ENCODE measurements at regions not wholly inside any gene's neighbourhood (a gene's known extent, or its start where the extent isn't known, plus 50 kb on each side); places are given as distances from the start of the nearest gene placed in this dataset.

DNA sequence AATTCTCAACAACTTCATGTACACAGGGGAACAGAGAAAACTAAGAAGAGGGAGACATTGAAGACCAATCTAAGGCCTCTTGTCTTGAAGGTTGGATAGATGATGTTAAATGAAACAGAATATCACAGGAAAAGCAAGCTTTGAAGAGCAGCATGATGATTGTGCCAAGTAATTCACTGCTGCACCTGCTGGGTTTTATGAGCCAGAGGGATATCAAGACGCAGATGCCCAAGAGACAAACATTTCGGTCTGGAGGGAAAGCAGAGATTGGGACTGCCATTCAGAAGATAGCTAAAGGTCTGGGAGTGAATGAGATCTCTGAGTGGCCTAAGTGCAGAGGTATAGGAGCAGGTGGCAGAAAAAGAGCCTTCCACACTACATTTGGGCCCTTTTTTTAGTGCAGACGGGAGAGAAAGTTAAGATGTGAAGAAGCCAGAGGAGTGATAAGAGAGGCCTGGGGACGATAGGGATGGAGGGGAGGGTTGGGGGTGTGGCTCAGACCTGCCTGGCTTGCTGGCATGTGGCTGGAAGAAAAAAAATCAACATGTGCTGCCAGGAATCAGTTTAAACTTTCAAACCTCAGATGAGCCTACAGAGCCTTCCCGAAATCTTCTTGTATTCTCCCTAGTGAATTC, 200.6 kb downstream of the AEBP2 start:
- TF ChIP-seq, protein P1, sequence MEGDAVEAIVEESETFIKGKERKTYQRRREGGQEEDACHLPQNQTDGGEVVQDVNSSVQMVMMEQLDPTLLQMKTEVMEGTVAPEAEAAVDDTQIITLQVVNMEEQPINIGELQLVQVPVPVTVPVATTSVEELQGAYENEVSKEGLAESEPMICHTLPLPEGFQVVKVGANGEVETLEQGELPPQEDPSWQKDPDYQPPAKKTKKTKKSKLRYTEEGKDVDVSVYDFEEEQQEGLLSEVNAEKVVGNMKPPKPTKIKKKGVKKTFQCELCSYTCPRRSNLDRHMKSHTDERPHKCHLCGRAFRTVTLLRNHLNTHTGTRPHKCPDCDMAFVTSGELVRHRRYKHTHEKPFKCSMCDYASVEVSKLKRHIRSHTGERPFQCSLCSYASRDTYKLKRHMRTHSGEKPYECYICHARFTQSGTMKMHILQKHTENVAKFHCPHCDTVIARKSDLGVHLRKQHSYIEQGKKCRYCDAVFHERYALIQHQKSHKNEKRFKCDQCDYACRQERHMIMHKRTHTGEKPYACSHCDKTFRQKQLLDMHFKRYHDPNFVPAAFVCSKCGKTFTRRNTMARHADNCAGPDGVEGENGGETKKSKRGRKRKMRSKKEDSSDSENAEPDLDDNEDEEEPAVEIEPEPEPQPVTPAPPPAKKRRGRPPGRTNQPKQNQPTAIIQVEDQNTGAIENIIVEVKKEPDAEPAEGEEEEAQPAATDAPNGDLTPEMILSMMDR (conservative IDR thresholded peaks at IDR 0.05; ENCODE audit: control insufficient read depth, insufficient read depth, low read depth, low read length) = no peak
- H3K4me3 ChIP-seq (ENCODE audit: control insufficient read depth, low read depth, low read length) = no peak overlapping the region
- no peak for DNase-seq (ENCODE audit: low read depth)

DNA sequence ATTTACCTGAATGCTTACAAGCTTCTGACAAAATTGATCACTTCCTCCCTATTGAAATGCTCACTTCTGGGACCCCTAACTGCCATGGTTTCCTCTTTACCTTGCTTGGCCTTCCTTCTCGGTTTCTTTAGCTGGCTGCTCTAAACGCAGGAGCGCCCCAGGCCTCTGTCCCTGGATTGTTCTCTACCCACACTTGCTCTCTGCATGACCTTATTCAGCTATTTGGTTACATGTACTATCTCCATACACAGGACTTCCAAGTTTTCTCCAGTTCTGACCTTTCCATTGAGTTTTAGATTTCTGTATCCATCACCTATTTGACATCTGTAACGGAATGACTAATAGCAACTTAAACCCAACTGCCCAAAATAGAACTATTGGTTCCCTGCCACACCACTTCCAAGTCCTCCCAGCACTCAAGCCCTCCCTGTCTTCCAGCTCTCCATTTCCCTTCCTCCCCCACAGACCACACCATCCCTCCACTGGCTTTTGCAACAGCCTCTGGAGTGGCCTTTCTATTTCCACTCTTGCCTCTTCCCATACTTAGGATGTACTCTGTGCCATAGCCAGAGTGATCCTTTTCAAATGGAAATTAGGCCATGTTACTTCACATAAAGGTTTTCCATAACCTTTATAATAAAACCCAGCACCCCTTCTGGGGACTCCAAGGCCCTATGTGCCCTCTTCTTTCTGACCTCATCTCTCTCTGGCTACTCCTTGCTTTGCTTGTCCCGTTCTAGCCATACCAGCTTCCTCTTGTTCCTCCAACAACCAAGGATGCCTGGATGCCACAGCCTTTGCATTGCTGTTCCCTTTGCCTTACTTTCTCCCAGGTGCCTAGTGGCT, 202.2 kb downstream of the AEBP2 start:
- TF ChIP-seq, protein P1 (conservative IDR thresholded peaks at IDR 0.05; ENCODE audit: control insufficient read depth, insufficient read depth, low read depth, low read length) = no peak
- DNase-seq (ENCODE audit: low read depth) = peak; percentile 47
- no peak overlapping the region for H3K4me3 ChIP-seq (ENCODE audit: control insufficient read depth, low read depth, low read length)

DNA sequence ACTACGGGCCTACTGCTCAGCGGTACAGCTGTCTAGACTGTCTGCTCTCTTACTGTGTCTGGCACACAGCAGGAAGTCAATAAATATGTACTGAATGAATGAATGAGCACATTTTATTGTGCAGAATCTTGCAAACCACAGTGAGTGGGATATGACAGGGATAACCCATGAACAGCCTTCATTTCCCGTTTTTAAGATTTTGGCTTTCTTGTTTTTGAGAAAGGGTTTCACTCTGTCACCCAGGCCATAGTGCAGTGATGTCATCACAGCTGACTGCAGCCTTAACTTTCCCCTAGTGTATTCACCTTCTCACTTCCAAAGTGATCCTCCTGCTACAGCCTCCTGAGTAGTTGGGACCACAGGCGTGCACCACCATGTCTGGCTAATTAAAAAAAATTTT, 203.1 kb downstream of the AEBP2 start:
- H3K4me3 ChIP-seq (ENCODE audit: control insufficient read depth, low read depth, low read length) = no peak overlapping the region
- no peak for DNase-seq (ENCODE audit: low read depth)
- TF ChIP-seq, protein P1 (conservative IDR thresholded peaks at IDR 0.05; ENCODE audit: control insufficient read depth, insufficient read depth, low read depth, low read length) = no peak

DNA sequence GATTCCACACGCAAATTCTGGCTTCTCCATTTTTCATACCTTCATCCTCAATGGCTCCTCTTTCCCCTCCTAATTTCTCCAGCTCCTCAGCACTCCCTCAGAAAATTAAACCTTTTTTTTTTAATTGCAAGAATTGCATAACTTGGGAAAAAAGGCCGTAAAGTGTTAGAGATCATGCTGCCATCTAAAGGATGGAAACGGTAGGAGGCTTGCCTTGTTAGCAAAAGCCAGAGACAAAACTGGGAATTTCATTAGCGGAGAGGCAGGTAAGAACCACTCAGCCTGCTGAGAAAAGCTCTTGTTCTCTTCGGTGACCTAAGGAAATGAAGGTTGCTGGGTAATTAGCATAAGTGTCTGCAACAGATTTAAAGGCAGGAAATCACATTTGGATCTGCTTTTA, 204.3 kb downstream of the AEBP2 start:
- no peak overlapping the region for H3K4me3 ChIP-seq (ENCODE audit: control insufficient read depth, low read depth, low read length)
- TF ChIP-seq, protein P1 (conservative IDR thresholded peaks at IDR 0.05; ENCODE audit: control insufficient read depth, insufficient read depth, low read depth, low read length) = peak; percentile 70
- peak; percentile 67 for DNase-seq (ENCODE audit: low read depth)

DNA sequence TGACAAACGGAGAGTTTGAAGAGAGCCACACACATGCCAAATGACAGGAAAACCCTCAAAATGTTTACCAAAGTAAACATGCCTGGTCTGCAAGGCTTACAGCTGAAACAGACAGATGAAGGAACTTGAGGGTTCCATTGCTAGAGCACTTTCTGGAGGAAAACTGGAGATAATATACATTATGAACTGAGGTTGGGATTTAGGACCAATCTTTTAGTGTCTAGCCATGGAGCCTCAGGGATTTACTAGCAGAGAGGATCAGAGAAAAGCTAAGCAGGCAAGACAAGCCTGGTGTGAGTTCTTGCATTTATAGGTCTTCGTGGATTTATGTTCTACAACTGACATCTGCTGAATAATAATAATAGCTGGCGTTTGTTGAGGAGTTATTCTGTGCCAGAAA, 205.3 kb downstream of the AEBP2 start:
- H3K4me3 ChIP-seq (ENCODE audit: control insufficient read depth, low read depth, low read length) = no peak overlapping the region
- no peak for DNase-seq (ENCODE audit: low read depth)
- TF ChIP-seq, protein P1 (conservative IDR thresholded peaks at IDR 0.05; ENCODE audit: control insufficient read depth, insufficient read depth, low read depth, low read length) = no peak

DNA sequence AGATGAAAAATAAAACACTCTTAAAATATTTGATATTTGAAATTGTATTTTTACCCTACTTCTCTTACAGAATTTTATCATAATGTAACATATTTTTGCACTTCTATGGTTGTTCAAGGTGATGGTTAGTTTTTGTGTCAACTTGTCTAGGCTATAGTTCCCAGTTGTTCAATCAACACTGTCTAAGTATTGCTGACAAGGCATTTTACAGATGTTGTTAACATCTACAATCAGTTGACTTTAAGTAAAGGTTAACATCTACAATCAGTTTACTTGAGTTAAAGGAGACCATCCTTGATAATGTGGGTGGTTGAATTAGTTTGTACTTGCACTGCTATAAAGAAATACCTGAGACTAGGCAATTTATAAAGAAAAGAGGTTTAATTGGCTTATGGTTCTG, 206.5 kb downstream of the AEBP2 start:
- H3K4me3 ChIP-seq (ENCODE audit: control insufficient read depth, low read depth, low read length) = no peak overlapping the region
- TF ChIP-seq, protein P1 (conservative IDR thresholded peaks at IDR 0.05; ENCODE audit: control insufficient read depth, insufficient read depth, low read depth, low read length) = no peak
- no peak for DNase-seq (ENCODE audit: low read depth)
